ENCODE measurements at regions not wholly inside any gene's neighbourhood (a gene's known extent, or its start where the extent isn't known, plus 50 kb on each side); places are given as distances from the start of the nearest gene placed in this dataset.

- TF ChIP-seq, protein P1, sequence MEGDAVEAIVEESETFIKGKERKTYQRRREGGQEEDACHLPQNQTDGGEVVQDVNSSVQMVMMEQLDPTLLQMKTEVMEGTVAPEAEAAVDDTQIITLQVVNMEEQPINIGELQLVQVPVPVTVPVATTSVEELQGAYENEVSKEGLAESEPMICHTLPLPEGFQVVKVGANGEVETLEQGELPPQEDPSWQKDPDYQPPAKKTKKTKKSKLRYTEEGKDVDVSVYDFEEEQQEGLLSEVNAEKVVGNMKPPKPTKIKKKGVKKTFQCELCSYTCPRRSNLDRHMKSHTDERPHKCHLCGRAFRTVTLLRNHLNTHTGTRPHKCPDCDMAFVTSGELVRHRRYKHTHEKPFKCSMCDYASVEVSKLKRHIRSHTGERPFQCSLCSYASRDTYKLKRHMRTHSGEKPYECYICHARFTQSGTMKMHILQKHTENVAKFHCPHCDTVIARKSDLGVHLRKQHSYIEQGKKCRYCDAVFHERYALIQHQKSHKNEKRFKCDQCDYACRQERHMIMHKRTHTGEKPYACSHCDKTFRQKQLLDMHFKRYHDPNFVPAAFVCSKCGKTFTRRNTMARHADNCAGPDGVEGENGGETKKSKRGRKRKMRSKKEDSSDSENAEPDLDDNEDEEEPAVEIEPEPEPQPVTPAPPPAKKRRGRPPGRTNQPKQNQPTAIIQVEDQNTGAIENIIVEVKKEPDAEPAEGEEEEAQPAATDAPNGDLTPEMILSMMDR (IDR thresholded peaks at IDR 0.05) = no peak
- no peak for TF ChIP-seq POLR2A (IDR thresholded peaks at IDR 0.05)
These were observed 602.6 kb downstream of the MTRR start for GRCh38 chr5:8471581-8471980.
